ENCODE measurements at regions not wholly inside any gene's neighbourhood (a gene's known extent, or its start where the extent isn't known, plus 50 kb on each side); places are given as distances from the start of the nearest gene placed in this dataset.

DNA sequence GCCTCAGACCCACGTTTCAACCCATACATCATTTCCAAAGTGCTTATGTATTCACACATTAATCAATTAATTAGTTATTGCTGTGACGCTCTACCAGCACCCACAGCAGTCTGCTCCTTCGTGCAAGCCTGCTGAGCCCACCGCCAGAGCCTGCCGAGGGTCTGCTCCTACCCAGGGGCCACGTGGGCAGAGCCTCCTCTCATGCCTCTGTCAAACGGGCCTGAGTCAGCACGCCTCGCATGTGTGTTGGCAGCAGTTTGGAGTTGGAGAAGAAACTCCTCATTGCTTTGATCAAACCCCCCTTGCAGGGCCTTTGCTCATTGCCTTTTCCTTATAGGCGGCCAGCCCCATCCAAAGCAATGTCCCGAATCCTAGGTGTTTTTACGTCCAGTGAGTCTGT is 256.2 kb upstream of the IRX4 start:
- no peak for DNase-seq (ENCODE audit: low read depth)
- Histone ChIP-seq H3K9ac (ENCODE audit: low read length) (no peak overlapping the region), H3K4me3 (ENCODE audit: low read length) (no peak overlapping the region), H3K9me3 (ENCODE audit: control insufficient read depth, low read length) (no peaks in the 10 kb centered on the region), H3K36me3 (ENCODE audit: control insufficient read depth, insufficient read depth, low read length, severe bottlenecking) (no peaks in the 10 kb centered on the region), H3K4me1 (ENCODE audit: control insufficient read depth, insufficient read depth, low read length) (peaks cover 11% of the 10 kb centered on the region), H3K27me3 (replicated peaks; ENCODE audit: control insufficient read depth, insufficient read depth, low read length) (peaks cover 6% of the 10 kb centered on the region)

DNA sequence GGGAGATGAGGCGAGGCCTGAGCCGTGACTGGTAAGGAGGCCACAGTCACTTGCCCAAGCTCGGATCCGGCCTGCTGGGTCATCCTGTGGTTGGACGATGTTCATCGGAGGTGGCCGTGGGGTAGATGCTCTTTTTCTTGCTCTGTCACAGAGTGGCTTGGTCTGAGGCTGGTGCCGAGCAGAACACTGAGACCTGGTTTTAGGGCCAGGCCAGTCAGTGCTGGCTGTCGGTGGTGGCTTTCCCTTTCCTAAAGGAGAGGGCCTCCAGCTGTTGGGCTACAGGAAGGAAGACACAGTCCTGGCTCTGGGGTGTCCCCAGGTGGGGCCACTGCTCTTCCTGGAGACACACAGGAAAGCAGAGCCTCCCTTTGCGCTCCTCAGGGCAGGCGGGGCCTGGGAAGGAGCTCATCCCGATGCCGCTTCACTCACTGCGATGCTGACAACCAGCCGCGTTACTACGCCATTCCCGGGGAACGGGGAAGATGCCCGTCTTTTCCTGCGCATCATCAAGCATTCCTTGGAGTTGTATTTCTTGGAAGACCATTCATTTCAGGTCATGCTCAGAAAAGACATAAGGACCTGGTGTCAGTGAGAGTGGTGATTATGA is 254.8 kb upstream of the IRX4 start:
- H3K9ac ChIP-seq (ENCODE audit: low read length), result no peak overlapping the region
- H3K4me1 ChIP-seq (ENCODE audit: control insufficient read depth, insufficient read depth, low read length), result peaks cover 11% of the 10 kb centered on the region
- no peaks in the 10 kb centered on the region for H3K36me3 ChIP-seq (ENCODE audit: control insufficient read depth, insufficient read depth, low read length, severe bottlenecking)
- H3K9me3 ChIP-seq (ENCODE audit: control insufficient read depth, low read length), result no peaks in the 10 kb centered on the region
- H3K27me3 ChIP-seq (replicated peaks; ENCODE audit: control insufficient read depth, insufficient read depth, low read length), result peaks cover 6% of the 10 kb centered on the region
- H3K4me3 ChIP-seq (ENCODE audit: low read length), result no peak overlapping the region
- no peak for DNase-seq (ENCODE audit: low read depth)

GRCh38 chr5:2136728-2137333 is 254.1 kb upstream of the IRX4 start:
- Histone ChIP-seq H3K4me1 (ENCODE audit: control insufficient read depth, insufficient read depth, low read length) (peaks cover 11% of the 10 kb centered on the region), H3K36me3 (ENCODE audit: control insufficient read depth, insufficient read depth, low read length, severe bottlenecking) (no peaks in the 10 kb centered on the region), H3K27me3 (replicated peaks; ENCODE audit: control insufficient read depth, insufficient read depth, low read length) (peaks cover 6% of the 10 kb centered on the region), H3K9ac (ENCODE audit: low read length) (no peak overlapping the region), H3K9me3 (ENCODE audit: control insufficient read depth, low read length) (no peaks in the 10 kb centered on the region), H3K4me3 (ENCODE audit: low read length) (no peak overlapping the region)
- DNase-seq (ENCODE audit: low read depth), result no peak

DNA sequence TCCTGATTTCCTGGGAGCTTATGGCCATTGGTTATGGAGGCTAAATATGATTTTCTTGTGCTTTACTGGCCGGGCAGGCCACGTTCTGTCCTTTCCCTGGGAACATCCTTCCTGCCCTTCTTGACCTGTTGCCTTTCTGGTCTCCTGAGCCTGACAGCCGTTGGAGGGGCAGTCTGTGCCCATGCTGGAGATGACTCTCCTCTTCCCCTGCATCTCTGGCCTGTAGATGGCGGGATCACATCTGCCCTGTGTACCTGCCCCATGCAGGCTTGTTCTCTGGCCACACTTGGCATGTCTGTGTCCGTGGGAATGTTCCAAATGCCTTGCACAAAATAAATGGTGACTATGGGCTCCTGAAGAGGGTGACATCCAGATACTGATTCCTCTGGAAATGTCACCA is 253.1 kb upstream of the IRX4 start:
- Histone ChIP-seq H3K9me3 (ENCODE audit: control insufficient read depth, low read length) (no peaks in the 10 kb centered on the region), H3K4me3 (ENCODE audit: low read length) (no peak overlapping the region), H3K36me3 (ENCODE audit: control insufficient read depth, insufficient read depth, low read length, severe bottlenecking) (no peaks in the 10 kb centered on the region), H3K4me1 (ENCODE audit: control insufficient read depth, insufficient read depth, low read length) (peaks cover 11% of the 10 kb centered on the region), H3K27me3 (replicated peaks; ENCODE audit: control insufficient read depth, insufficient read depth, low read length) (peaks cover 6% of the 10 kb centered on the region), H3K9ac (ENCODE audit: low read length) (no peak overlapping the region)
- DNase-seq (ENCODE audit: low read depth), result no peak

DNA sequence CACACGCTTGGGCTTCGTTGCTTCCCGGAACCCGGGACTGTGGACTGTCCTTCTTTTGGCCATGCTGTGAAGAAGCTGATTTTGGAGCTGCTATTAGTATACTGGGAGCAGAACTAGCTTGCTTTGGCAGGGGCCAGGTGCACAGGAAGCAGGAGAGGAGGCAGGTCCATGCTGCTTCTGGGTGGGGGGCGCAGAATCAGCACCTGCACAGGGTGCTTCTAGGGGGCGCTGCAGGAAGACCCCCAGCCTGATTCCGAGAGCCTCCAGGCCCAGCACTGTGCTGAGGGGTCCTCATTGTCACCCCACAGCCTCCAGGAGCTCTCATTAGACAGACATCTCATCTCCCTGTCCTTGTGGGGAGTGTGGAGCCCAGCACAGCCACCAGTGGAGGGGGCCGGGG is 252.6 kb upstream of the IRX4 start:
- H3K9ac ChIP-seq (ENCODE audit: low read length), result peak overlapping the region; percentile 7
- H3K36me3 ChIP-seq (ENCODE audit: control insufficient read depth, insufficient read depth, low read length, severe bottlenecking), result no peaks in the 10 kb centered on the region
- H3K4me3 ChIP-seq (ENCODE audit: low read length), result peak overlapping the region; percentile 53
- H3K9me3 ChIP-seq (ENCODE audit: control insufficient read depth, low read length), result no peaks in the 10 kb centered on the region
- DNase-seq (ENCODE audit: low read depth), result no peak
- peaks cover 11% of the 10 kb centered on the region for H3K4me1 ChIP-seq (ENCODE audit: control insufficient read depth, insufficient read depth, low read length)
- H3K27me3 ChIP-seq (replicated peaks; ENCODE audit: control insufficient read depth, insufficient read depth, low read length), result peaks cover 6% of the 10 kb centered on the region

DNA sequence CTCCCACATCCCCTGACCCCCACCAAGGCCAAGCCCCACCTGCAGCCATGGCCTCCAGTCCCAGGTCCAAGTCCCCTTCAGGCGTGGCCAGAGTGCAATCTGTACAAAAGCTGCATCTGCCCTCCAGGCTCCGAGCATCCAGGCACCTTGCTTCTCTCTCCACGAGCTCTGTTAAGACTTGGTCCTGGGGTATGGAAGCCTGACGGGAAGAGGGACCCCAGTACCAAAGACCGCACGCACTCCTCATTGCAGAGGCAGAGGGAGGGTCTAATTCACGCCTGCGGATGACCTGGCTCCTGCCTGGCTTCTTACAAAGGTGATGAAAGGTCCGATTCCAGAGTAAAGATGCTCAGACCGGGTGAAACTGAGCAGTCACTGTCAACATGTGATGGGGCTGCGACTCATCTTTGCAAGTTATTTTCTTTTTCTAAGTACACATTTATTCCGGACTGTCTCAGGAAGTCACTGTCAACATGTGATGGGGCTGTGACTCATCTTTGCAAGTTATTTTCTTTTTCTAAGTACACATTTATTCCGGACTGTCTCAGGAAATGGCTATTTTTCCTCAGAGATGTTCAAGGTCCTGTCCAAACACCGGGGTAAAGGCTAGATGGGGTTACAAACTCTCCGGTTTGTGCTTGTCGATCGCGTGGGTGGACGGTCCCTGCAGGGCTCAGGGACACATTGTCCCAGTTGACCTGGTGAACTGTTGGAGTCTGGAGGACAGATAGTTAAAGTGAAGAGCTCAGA is 252.0 kb upstream of the IRX4 start:
- Histone ChIP-seq H3K4me3 (ENCODE audit: low read length) (peak overlapping the region; percentile 53), H3K9me3 (ENCODE audit: control insufficient read depth, low read length) (no peaks in the 10 kb centered on the region), H3K9ac (ENCODE audit: low read length) (peak overlapping the region; percentile 7), H3K27me3 (replicated peaks; ENCODE audit: control insufficient read depth, insufficient read depth, low read length) (peaks cover 6% of the 10 kb centered on the region), H3K4me1 (ENCODE audit: control insufficient read depth, insufficient read depth, low read length) (peaks cover 11% of the 10 kb centered on the region), H3K36me3 (ENCODE audit: control insufficient read depth, insufficient read depth, low read length, severe bottlenecking) (no peaks in the 10 kb centered on the region)
- no peak for DNase-seq (ENCODE audit: low read depth)

DNA sequence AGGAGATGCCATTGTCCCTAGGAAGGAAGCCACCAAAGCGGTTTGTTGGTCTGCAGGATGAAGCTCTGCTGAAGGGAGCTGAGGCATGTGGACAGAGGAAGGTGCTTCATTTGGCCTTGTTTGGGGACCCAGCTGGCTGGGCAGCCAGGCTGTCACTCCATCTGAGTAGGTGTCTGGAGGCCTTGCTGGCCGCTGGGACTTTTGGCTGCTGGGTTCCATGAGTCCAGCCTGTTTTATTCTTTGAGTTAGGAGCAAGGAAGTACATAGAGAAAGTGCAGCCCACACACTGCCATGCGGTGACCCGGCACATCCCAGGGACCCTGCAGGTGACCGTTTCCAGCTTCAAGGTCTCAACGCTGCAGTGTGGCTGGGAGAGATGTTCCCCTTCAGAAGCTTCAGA is 251.2 kb upstream of the IRX4 start:
- no peak for DNase-seq (ENCODE audit: low read depth)
- H3K9me3 ChIP-seq (ENCODE audit: control insufficient read depth, low read length), result no peaks in the 10 kb centered on the region
- no peak overlapping the region for H3K9ac ChIP-seq (ENCODE audit: low read length)
- no peak overlapping the region for H3K4me3 ChIP-seq (ENCODE audit: low read length)
- H3K36me3 ChIP-seq (ENCODE audit: control insufficient read depth, insufficient read depth, low read length, severe bottlenecking), result no peaks in the 10 kb centered on the region
- peaks cover 11% of the 10 kb centered on the region for H3K4me1 ChIP-seq (ENCODE audit: control insufficient read depth, insufficient read depth, low read length)
- peaks cover 4% of the 10 kb centered on the region for H3K27me3 ChIP-seq (replicated peaks; ENCODE audit: control insufficient read depth, insufficient read depth, low read length)

- no peak overlapping the region for H3K4me3 ChIP-seq (ENCODE audit: low read length)
- H3K9ac ChIP-seq (ENCODE audit: low read length), result no peak overlapping the region
- no peak for DNase-seq (ENCODE audit: low read depth)
- peaks cover 11% of the 10 kb centered on the region for H3K4me1 ChIP-seq (ENCODE audit: control insufficient read depth, insufficient read depth, low read length)
- H3K9me3 ChIP-seq (ENCODE audit: control insufficient read depth, low read length), result no peaks in the 10 kb centered on the region
- H3K36me3 ChIP-seq (ENCODE audit: control insufficient read depth, insufficient read depth, low read length, severe bottlenecking), result no peaks in the 10 kb centered on the region
- H3K27me3 ChIP-seq (replicated peaks; ENCODE audit: control insufficient read depth, insufficient read depth, low read length), result peaks cover 4% of the 10 kb centered on the region
These were observed 250.4 kb upstream of the IRX4 start for GRCh38 chr5:2133080-2133479.

GRCh38 chr5:2132497-2132847 is 249.7 kb upstream of the IRX4 start:
- peaks cover 11% of the 10 kb centered on the region for H3K4me1 ChIP-seq (ENCODE audit: control insufficient read depth, insufficient read depth, low read length)
- H3K9me3 ChIP-seq (ENCODE audit: control insufficient read depth, low read length), result no peaks in the 10 kb centered on the region

GRCh38 chr5:2131826-2132496 is 249.2 kb upstream of the IRX4 start:
- Histone ChIP-seq H3K9me3 (ENCODE audit: control insufficient read depth, low read length) (no peaks in the 10 kb centered on the region), H3K4me1 (ENCODE audit: control insufficient read depth, insufficient read depth, low read length) (peaks cover 11% of the 10 kb centered on the region), H3K27me3 (replicated peaks; ENCODE audit: control insufficient read depth, insufficient read depth, low read length) (peaks cover 4% of the 10 kb centered on the region), H3K36me3 (ENCODE audit: control insufficient read depth, insufficient read depth, low read length, severe bottlenecking) (no peaks in the 10 kb centered on the region), H3K4me3 (ENCODE audit: low read length) (no peak overlapping the region), H3K9ac (ENCODE audit: low read length) (no peak overlapping the region)
- DNase-seq (ENCODE audit: low read depth), result no peak

More at GRCh38 chr5:2132497-2132847, 249.7 kb upstream of the IRX4 start:
- H3K4me3 ChIP-seq (ENCODE audit: low read length), result no peak overlapping the region
- DNase-seq (ENCODE audit: low read depth), result no peak
- H3K36me3 ChIP-seq (ENCODE audit: control insufficient read depth, insufficient read depth, low read length, severe bottlenecking), result no peaks in the 10 kb centered on the region
- H3K27me3 ChIP-seq (replicated peaks; ENCODE audit: control insufficient read depth, insufficient read depth, low read length), result peaks cover 4% of the 10 kb centered on the region
- H3K9ac ChIP-seq (ENCODE audit: low read length), result no peak overlapping the region

- no peak overlapping the region for H3K9ac ChIP-seq (ENCODE audit: low read length)
- no peak overlapping the region for H3K4me3 ChIP-seq (ENCODE audit: low read length)
- peaks cover 11% of the 10 kb centered on the region for H3K4me1 ChIP-seq (ENCODE audit: control insufficient read depth, insufficient read depth, low read length)
- peaks cover 4% of the 10 kb centered on the region for H3K27me3 ChIP-seq (replicated peaks; ENCODE audit: control insufficient read depth, insufficient read depth, low read length)
- no peaks in the 10 kb centered on the region for H3K36me3 ChIP-seq (ENCODE audit: control insufficient read depth, insufficient read depth, low read length, severe bottlenecking)
- DNase-seq (ENCODE audit: low read depth), result no peak
- no peaks in the 10 kb centered on the region for H3K9me3 ChIP-seq (ENCODE audit: control insufficient read depth, low read length)
These were observed 248.5 kb upstream of the IRX4 start for GRCh38 chr5:2131196-2131595.

Measured in adipocyte (in vitro differentiated cells).